Limb (tissue), 2 donors: ENCODE measurements at regions not wholly inside any gene's neighbourhood (a gene's known extent, or its start where the extent isn't known, plus 50 kb on each side); places are given as distances from the start of the nearest gene placed in this dataset.
"Not testable (repeated sequence)": the region's sequence is repeated elsewhere in the genome, so short reads cannot be mapped to it uniquely, and the experiment has no call there.

Experiments used
- DNase-seq, 2 donors: peaks; one replicate each; pipeline ENCODE4 v3.0.0-alpha.2; 2016; ENCODE audit errors: extremely low spot score in 2 of 2

- DNase-seq, result no peak
These were observed 82.5 kb upstream of the SLC1A3 start for GRCh38 chr5:36523926-36524325.

- no peak for DNase-seq
These were observed 79.9 kb upstream of the SLC1A3 start for GRCh38 chr5:36526537-36526936.

GRCh38 chr5:36528588-36528987, 77.8 kb upstream of the SLC1A3 start:
- DNase-seq, result no peak

- no peak for DNase-seq
These were observed 77.3 kb upstream of the SLC1A3 start for GRCh38 chr5:36529142-36529541.

GRCh38 chr5:36530215-36530614, 76.2 kb upstream of the SLC1A3 start:
- DNase-seq, result no peak

- no peak for DNase-seq
These were observed 75.0 kb upstream of the SLC1A3 start for GRCh38 chr5:36531401-36531800.

GRCh38 chr5:36535378-36535777, 71.0 kb upstream of the SLC1A3 start:
- no peak for DNase-seq

GRCh38 chr5:36535859-36536615, 70.4 kb upstream of the SLC1A3 start:
- no peak for DNase-seq

- DNase-seq, result no peak
These were observed 69.8 kb upstream of the SLC1A3 start for GRCh38 chr5:36536616-36537005.

- DNase-seq, result no peak
These were observed 68.7 kb upstream of the SLC1A3 start for GRCh38 chr5:36537724-36538123.

- DNase-seq, result no peak
These were observed 53.6 kb upstream of the SLC1A3 start for GRCh38 chr5:36552651-36553393.

- DNase-seq, result not testable (repeated sequence)
These were observed 51.4 kb upstream of the SLC1A3 start for GRCh38 chr5:36555035-36555434.
